DMS53 (cell line): ENCODE measurements at regions not wholly inside any gene's neighbourhood (a gene's known extent, or its start where the extent isn't known, plus 50 kb on each side); places are given as distances from the start of the nearest gene placed in this dataset.
"Not testable (repeated sequence)": the region's sequence is repeated elsewhere in the genome, so short reads cannot be mapped to it uniquely, and the experiment has no call there.

Source experiments
- DNase-seq: peaks from one replicate; lab custom pipeline; 2025; lab: John Stamatoyannopoulos, UW

DNA sequence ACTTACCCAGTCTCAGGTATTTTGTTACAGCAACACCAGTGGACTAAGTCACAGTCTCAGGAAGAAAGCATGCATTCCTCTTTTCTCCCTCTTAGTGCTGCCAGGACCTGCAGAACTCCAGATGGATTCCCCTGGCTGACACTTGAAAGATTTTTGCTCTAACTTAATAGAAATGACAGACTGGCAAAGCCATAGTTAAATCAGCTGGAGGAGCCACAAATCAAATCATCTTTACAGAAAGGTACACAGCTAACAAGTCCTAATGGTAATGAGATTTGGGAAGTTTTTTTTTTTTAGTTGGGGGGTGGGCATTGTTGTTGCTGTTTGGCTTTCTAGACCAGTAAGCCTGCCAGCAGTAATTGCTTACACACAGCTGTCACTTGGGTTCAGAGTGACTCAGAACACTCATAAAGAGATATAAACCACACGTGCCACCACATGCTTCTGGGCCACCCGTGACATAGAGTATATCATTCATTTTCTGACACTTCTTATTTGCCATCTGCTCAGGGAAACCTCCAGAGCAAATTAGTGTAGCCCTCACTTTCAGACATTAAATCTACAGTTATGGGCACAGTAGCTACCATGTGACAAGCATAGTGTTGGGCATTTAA lies 72.4 kb downstream of the FH start:
- DNase-seq, result peak; percentile 45

DNA sequence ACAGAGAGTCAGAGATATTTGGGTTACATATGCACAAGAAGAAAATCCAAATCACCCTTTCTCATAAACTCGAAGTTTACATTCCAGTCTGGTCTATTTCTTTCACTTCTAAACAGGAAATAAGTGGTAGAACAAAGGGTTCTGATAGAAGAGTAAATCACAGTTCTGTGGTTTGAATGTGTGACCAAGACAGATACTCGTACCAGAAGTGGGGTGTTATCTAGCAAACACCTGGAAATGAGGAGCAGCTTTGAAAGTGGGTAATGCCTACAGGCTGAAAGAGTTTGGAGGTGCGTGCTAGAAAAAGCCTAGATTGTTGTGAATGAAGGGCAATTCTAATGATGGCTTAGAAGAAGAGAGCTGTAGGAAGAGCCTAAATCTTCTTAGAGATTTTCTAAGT lies 74.7 kb downstream of the FH start:
- DNase-seq, result no peak

DNA sequence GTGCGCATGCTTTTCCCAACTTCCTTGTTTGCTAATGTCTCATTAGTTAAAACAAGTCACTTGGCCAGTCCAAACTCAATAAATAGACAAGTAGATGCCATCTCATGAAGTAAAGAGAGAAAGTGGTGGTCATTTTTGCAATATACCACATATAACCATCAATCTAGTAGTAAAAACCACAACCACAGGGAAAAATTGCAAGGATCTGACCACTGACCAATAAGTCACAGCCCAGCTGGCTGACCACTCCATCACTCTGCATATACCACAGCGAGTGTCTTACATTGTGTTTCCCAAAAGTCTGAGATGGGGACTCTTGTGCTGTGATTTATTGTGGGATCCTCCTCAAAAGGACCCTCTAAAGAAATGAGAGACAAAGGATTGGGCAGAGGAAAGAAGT lies 76.0 kb downstream of the FH start:
- no peak for DNase-seq

DNA sequence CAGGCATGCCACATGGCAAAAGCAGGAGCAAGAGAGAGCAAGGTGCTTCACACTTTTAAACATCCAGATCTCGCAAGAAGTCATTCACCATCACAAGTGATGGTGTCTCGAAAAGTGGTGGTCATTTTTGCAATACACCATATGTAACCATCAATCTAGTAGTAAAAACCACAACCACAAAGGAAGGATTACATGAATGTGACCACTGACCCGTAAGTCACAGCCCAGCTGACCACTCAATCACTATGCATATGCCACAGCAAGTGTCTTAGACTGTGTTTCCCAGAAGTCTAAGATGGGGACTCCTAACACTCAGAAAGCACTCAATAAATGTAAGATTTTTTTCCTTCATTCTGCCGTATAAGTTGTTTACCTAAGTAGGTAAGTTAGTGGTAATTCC lies 76.9 kb downstream of the FH start:
- no peak for DNase-seq

DNA sequence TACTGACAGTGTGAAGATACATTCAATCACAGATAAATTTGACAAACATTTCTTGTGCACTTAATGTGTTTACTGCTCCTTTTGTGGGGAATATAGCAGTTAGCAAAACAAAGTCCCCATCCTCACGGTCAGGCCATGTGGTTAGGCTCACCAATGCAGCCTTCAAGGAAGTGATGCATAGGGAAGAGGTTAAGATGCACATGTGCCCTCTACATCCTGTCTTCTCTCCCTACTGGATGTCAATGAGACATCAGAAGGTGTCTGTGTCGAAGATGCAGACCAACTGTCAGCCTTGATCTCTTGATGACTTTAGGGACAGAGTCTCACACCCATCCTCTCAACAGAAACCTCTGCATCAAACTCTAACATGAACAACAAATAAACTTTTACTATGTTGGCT lies 78.7 kb downstream of the FH start:
- no peak for DNase-seq

DNA sequence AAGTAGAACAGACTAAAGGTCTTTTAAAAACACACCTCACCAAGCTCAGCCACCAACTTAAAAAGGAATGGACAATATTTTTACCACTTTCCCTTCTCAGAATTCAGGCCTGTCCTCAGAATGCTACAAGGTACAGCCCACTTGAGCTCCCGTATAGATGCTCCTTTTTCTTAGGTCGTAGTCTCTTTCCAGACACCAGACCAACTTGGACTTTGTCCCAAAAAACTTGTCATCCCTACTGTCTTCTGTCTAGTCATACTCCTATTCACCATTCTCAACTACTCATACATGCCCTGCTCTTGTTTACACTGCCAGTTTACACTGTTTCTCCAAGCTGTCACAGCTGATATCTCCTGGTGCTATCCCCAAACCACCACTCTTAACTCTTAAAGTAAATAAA lies 80.9 kb downstream of the FH start:
- not testable (repeated sequence) for DNase-seq

DNA sequence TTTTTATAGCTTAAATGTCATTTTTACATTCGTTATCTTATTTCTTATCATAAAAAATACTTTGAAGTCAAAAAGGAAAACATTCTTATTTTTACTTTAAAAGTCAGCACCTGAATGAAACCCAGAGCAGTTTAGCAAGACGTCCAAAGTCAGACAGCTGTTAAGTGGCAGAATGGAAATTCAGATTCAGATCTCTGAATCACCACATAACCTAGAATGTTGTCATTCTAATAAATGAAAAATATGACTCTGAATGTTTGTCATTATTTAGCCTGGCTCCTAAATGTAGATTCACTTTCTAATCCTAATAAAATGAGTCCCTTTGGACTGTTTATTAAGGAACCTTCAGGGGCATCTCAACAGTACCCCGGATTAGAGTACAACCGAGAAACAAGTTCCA lies 75.2 kb upstream of the RGS7 start:
- no peak for DNase-seq

DNA sequence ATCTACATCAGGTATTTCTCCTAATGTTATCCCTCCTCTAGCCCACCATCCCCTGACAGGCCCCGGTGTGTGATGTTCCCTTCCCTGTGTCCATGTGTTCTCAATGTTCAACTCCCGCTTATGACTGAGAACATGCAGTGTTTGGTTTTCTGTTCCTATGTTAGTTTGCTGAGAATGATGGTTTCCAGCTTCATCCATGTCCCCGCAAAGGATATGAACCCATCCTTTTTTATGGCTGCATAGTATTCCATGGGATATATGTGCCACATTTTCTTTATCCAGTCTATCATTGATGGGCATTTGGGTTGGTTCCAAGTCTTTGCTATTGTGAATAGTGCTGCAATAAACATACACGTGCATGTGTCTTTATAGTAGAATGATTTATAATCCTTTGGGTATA lies 68.1 kb upstream of the RGS7 start:
- not testable (repeated sequence) for DNase-seq

DNA sequence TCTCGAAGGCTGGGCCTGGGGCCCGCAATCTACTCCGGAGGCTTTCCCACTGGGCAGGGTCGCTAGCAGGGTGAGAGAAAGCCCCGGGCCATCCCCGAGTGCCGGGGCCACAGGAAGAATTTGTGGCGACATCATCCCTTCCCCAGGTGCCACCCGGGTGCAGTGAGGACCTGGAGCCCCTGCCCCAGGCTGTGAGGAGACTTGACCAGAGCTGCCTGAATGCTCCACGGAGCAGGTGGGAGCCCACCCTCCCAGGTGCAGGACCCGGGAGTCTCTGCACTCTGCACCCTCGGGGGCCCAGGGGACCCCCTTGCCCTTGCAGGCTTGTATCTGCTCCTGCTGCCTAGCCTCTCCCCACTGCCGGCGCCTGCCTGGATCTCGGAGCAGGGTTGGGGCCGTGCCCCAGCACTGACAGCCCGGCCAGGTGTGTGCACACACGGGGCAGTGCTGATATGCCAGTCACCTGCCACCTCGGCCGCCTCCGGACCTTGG lies 67.5 kb upstream of the RGS7 start:
- peak; percentile 18 for DNase-seq

DNA sequence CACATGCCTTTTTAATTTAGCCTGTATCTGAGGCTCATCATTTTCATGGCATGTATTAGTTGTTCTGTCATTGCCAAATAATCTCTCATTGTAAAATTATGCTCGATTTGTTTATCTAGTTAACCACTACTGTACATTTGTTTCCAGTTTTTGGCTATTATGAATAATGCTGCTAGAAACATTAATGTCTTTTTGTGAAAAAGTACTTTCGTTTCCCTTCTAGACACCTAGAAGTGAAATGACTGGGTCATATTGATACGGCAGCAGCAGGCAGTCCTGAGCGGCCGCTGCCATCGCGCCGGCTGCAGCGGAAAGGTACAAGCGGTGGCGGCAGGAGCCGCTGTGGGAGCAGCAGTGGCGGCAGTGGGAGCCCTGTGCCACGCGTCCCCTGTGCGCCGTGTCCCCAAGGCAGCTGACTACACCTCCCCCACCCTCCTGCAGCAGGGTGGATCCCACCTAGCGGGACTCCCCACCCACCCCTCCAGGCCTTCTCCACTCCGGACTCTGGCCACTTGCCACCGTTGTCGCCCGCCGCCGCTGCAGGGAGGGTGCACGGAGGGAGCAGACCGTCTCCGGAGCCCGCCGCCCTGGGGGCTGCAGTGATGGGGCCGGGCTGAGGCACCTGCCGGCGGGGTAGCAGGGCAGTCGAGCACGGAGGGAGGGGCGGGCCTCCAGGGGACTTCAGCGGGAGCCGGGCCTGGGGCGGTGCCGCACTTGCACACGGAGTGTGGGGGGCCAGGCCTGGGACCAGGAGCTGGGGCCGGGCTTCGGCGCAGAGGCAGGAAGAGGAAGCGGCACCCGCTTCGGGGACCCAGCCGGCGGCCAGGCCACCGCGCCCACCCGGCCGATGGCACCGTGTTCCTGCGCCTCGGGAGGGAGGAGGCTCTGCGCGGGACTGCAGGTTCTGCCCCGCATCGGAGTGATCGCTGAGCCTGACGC lies 66.8 kb upstream of the RGS7 start:
- peak; percentile 82 for DNase-seq

DNA sequence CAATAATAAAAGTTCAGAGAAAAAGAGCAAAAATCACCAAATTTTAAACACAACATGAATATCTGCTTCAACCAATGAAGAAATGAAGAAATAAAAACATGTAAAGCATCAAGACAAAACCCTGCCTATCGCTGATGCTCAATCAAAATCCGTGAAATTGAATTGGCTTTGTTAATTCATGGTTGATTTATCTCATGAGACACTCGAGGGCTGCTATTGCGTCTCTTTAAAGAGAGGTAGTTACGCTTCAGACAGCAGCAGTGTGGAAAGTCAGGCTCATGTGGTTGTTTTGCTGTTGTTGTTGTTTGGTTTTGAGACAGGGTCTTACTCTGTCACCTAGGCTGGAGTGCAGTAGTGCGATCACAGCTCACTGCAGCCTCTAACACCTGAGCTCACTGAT lies 65.5 kb upstream of the RGS7 start:
- DNase-seq, result no peak

DNA sequence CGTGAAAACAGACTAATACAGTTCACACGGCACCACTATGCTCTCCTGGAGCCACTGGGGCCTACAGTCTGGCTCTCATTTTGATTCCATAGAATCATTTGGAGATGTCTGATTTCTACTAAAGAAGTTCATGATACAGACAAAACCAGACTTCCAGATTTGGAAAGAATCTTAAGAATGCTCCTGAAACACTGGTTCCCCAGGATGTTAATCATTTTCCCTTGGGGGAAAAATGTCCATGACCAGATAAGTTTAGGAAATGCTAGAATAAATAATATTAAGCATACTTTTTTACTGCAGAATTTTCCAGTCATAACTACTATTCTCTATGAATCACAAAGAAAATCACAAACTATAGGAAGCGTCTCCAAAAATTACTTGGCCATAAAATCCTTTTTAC lies 63.0 kb upstream of the RGS7 start:
- DNase-seq, result no peak

DNA sequence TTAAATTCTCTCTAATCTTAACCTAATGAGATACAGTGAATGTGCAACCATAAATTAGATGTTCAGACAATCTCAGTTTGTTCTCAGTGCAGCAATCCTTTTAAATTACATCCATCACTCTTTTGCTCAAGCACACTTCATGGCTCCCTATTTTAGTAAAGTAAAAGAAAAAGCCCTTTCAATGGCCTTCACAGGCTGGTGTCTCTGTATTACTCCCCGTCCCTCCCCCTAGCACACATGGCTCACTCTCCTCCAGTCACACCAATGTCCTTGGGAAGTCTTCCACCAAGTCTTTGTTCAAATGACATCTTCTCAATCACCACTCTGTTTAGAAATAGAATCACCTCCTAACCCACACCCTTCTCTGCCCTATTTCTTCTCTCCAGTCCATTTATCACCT lies 60.3 kb upstream of the RGS7 start:
- no peak for DNase-seq

DNA sequence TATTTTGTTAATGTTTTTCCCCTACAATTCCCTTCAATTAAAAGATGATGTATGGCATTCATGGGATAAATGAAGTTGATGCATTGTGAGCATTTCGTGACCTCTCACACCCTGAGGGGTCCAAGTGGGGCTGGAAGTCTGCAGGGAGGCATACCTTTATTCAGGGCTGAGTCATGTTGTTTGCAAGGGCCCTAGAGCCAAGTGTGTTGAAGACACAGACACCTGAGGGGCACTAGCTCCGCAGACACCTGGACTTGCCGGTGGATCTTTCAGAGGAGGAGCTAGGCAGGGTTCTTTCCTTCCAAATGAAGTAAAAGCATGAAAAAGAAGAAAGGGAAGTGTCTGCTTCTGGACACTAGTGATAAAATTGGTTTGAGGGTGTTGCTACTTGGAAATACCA lies 57.0 kb upstream of the RGS7 start:
- DNase-seq, result peak; percentile 29

DNA sequence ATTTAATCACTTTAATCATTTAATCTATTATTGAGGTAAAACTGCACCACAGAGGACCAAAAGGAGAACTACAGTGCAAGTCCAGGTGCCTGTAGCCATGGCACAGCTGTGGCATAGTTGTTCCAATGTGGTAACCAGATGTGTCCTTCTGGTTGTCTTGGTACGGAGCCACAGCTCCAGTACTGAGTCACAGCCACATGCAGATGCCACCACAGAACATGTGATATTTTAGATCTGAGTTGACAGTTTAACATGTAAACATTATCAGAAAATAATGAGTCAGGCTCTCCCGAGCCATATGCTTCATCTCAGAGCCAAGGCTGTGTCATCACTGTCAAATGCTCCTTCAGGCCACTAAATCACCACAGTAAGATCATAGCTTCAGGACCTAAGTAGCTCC lies 56.4 kb upstream of the RGS7 start:
- peak; percentile 81 for DNase-seq

DNA sequence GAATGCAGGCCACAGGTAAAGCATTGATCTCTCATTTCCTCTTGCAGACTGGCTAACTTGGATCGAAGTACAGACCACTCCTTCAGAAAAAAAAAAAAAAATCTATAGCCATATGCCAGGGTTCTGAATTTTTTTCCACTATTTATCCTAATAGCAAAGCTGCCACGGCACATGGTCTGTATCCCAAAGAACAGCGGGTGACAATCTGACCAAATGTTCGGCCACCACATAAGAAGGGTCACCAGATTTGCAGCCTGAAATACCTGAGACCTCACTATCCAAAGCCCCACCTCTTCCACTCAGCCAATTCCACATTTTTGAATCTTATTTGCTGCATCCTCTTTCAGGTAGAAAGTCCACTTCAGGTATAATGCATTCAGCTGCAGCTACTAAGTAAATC lies 55.6 kb upstream of the RGS7 start:
- DNase-seq, result no peak

DNA sequence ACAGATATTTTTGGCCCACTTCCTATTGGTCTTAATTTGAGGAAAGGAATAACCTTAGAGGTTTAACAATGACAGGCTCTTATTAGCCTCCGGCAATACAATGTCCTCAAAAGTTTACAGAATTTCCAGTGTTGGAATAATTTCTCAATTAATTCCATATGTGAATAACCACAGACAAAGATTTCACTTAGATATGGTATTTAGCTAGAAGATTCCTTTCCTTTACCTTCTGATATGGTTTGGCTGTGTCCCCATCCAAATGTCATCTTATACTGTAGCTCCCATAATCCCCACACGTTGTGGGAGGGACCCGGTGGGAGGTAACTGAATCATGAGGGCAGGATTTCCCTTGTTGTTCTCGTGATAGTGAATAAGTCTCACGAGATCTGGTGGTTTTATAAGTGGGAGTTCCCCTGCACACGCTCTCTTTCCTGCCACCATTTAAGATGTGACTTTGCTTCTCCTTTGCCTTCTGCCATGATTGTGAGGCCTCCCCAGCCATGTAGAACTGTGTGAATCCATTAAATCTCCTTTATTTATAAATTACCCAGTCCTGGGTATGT lies 54.9 kb upstream of the RGS7 start:
- no peak for DNase-seq

DNA sequence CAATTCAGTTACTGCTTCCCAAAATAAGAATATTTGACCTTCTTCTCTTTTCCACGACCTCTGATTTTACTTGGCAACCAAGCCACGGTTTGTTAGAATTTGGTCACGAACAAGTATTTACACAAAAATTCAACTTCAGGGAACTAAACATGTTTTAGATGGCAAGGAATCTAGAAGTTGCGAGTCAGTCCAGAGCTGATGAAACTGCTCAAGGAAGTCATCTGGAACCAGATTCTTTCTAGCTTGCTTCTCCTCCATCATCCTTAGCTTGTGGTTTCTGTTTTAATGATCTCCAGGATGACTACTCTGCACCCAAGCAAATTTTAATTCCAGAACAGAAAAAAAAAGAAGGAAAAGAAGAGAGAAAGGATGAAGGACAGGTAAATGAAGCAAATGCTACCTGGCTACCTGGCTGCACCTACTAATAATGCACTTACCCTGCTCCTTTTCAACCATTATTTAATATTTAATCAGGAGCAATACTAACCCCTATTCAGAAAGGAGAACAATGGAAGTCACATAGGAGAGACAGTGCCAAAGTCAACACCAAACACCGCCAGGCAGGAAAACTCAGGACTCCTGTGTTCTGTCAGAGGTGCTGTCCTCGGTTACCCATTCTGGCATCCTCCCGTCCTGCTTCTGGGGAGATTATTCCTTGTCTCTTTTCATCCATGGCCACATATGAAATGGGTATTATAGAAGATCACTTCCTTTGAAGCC lies 54.2 kb upstream of the RGS7 start:
- DNase-seq, result peak; percentile 36

DNA sequence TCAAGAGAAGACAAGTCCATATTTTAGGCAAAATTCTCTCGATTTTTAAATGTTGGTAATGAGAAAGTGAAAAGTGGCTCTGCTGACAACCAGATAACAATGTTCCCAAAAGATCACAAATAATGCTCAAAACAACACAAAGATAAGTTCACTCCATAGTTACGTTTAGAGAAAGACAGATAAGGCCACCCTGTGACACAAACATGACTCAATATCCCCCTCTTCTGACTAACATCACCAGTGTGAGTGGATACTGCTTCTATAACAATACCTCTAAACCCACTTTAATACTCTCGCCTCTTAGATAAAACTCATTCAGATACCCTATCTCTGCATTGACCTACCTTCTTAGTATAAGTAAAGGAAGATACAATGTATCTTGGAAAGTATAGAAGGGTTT lies 51.2 kb upstream of the RGS7 start:
- DNase-seq, result peak; percentile 66
